ENCODE measurements at regions not wholly inside any gene's neighbourhood (a gene's known extent, or its start where the extent isn't known, plus 50 kb on each side); places are given as distances from the start of the nearest gene placed in this dataset.
A peak's percentile ranks its signal among the peaks of the same experiment; 100 is the strongest.

GRCh38 chr10:22133749-22134624 is 83.8 kb downstream of the EBLN1 start (continued):
- TF ChIP-seq RNF219 (CRISPR knock-in tag; IDR thresholded peaks at IDR 0.05) = no peak
- no peak for TF ChIP-seq ZNF436 (CRISPR knock-in tag; IDR thresholded peaks at IDR 0.05)
- TF ChIP-seq KAT8 (IDR thresholded peaks at IDR 0.05; ENCODE audit: low read depth) = no peak
- TF ChIP-seq, protein P1, sequence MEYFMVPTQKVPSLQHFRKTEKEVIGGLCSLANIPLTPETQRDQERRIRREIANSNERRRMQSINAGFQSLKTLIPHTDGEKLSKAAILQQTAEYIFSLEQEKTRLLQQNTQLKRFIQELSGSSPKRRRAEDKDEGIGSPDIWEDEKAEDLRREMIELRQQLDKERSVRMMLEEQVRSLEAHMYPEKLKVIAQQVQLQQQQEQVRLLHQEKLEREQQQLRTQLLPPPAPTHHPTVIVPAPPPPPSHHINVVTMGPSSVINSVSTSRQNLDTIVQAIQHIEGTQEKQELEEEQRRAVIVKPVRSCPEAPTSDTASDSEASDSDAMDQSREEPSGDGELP (CRISPR knock-in tag; IDR thresholded peaks at IDR 0.05; ENCODE audit: borderline replicate concordance) = peak; percentile 64
- TF ChIP-seq USF1 (CRISPR knock-in tag; IDR thresholded peaks at IDR 0.05) = no peak
- no peak for TF ChIP-seq ZNF408 (CRISPR knock-in tag; IDR thresholded peaks at IDR 0.05; ENCODE audit: low read depth)
- TF ChIP-seq BRD9 (IDR thresholded peaks at IDR 0.05; ENCODE audit: low read depth, partially characterized antibody) = no peak
- peak; percentile 84 for TF ChIP-seq CBFA2T2 (conservative IDR thresholded peaks at IDR 0.05)
- TF ChIP-seq, protein P2, sequence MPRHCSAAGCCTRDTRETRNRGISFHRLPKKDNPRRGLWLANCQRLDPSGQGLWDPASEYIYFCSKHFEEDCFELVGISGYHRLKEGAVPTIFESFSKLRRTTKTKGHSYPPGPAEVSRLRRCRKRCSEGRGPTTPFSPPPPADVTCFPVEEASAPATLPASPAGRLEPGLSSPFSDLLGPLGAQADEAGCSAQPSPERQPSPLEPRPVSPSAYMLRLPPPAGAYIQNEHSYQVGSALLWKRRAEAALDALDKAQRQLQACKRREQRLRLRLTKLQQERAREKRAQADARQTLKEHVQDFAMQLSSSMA (CRISPR knock-in tag; IDR thresholded peaks at IDR 0.05) = no peak
- peak; percentile 90 for TF ChIP-seq CBFA2T3 (IDR thresholded peaks at IDR 0.05)
- TF ChIP-seq JUND (IDR thresholded peaks at IDR 0.05; ENCODE audit: borderline replicate concordance, low read depth, low read length) = peak; percentile 72
- TF ChIP-seq JUND (tag; IDR thresholded peaks at IDR 0.05; ENCODE audit: borderline replicate concordance, low read depth, low read length) = peak; percentile 83; the same call in 2 of the 3 replicates
- no peak for TF ChIP-seq ELK1 (CRISPR knock-in tag; IDR thresholded peaks at IDR 0.05)
- 0 out of 2 replicates have a peak, but pooled peaks have one; percentile 81 for TF ChIP-seq DNMT1 (IDR thresholded peaks at IDR 0.05)
- no peak for TF ChIP-seq BRD4 (IDR thresholded peaks at IDR 0.05)
- TF ChIP-seq NFIX (CRISPR knock-in tag; IDR thresholded peaks at IDR 0.05; ENCODE audit: low read depth) = no peak
- TF ChIP-seq CEBPZ (IDR thresholded peaks at IDR 0.05; ENCODE audit: borderline replicate concordance, low read depth, low read length) = no peak
- TF ChIP-seq ZNF134 (CRISPR knock-in tag; conservative IDR thresholded peaks at IDR 0.05) = no peak
